GM19438 (cell line): ENCODE measurements at regions not wholly inside any gene's neighbourhood (a gene's known extent, or its start where the extent isn't known, plus 50 kb on each side); places are given as distances from the start of the nearest gene placed in this dataset.

Experiments
- ATAC-seq: cut with Tn5 transposase; IDR thresholded peaks from one replicate; pipeline ENCODE4 v1.9.1; 2021; ENCODE audit warnings: low read depth; ENCODE audit not compliant: unreplicated experiment

GRCh38 chr11:116209255-116209654 lies 563.5 kb downstream of the BUD13 start:
- no peak for ATAC-seq

- ATAC-seq = no peak
Observed at GRCh38 chr11:116207421-116208141, 565.2 kb downstream of the BUD13 start.

- no peak for ATAC-seq
Observed at GRCh38 chr11:116207019-116207418, 565.8 kb downstream of the BUD13 start.

GRCh38 chr11:116202922-116203321 lies 569.9 kb downstream of the BUD13 start:
- no peak for ATAC-seq

GRCh38 chr11:116200564-116200963 lies 572.2 kb downstream of the BUD13 start:
- ATAC-seq = no peak

GRCh38 chr11:116199182-116199581 lies 573.6 kb downstream of the BUD13 start:
- ATAC-seq = no peak

GRCh38 chr11:116194156-116194904 lies 578.5 kb downstream of the BUD13 start:
- no peak for ATAC-seq

- no peak for ATAC-seq
Observed at GRCh38 chr11:116193321-116194131, 579.3 kb downstream of the BUD13 start.

- no peak for ATAC-seq
Observed at GRCh38 chr11:116192509-116193210, 580.1 kb downstream of the BUD13 start.

- ATAC-seq = no peak
Observed at GRCh38 chr11:116190861-116191260, 581.9 kb downstream of the BUD13 start.

- no peak for ATAC-seq
Observed at GRCh38 chr11:116189408-116190170, 583.2 kb downstream of the BUD13 start.

GRCh38 chr11:116188350-116188749 lies 584.4 kb downstream of the BUD13 start:
- no peak for ATAC-seq

GRCh38 chr11:116187026-116187425 lies 585.8 kb downstream of the BUD13 start:
- no peak for ATAC-seq

GRCh38 chr11:116185551-116185950 lies 587.2 kb downstream of the BUD13 start:
- no peak for ATAC-seq

- ATAC-seq = no peak
Observed at GRCh38 chr11:116184763-116185162, 588.0 kb downstream of the BUD13 start.

GRCh38 chr11:116182356-116182966 lies 590.3 kb downstream of the BUD13 start:
- ATAC-seq = no peak

- no peak for ATAC-seq
Observed at GRCh38 chr11:116180806-116181600, 591.8 kb downstream of the BUD13 start.

GRCh38 chr11:116179401-116179800 lies 593.4 kb downstream of the BUD13 start:
- ATAC-seq = no peak
